H1 (cell line): ENCODE measurements at regions not wholly inside any gene's neighbourhood (a gene's known extent, or its start where the extent isn't known, plus 50 kb on each side); places are given as distances from the start of the nearest gene placed in this dataset.

Experiments used
- CTCF ChIA-PET: fragments of 300-600 bp; sonication (Branson Sonifier 250); formaldehyde crosslinking; loops from one replicate; lab custom pipeline; 2021; ENCODE audit not compliant: partially characterized antibody; lab: Charles Lee
- POLR2A ChIA-PET: fragments of 300-600 bp; sonication (Branson Sonifier 250); formaldehyde crosslinking; loops from one replicate; lab custom pipeline; 2021; ENCODE audit warnings: inconsistent platforms; ENCODE audit not compliant: partially characterized antibody; lab: Charles Lee
- DNase-seq, 2 experiments: peaks; one replicate each; pipeline versions ENCODE4 v3.0.0 to v3.0.0-alpha.2; 2010 to 2022; ENCODE audit warnings: low spot score in 2 of 2, low read depth in 1 of 2, mixed read lengths in 1 of 2
- FAIRE-seq: peaks from 2 replicates; lab custom pipeline; 2011; peaks lifted over from hg19 to GRCh38; lab: Jason Lieb, UNC
- H2AFZ ChIP-seq: 2 replicates; pipeline ENCODE4 v1.8.1; 2012; ENCODE audit warnings: low read length, inconsistent platforms
- H2AK5ac ChIP-seq: 2 replicates; pipeline ENCODE4 v1.6.1; 2013; ENCODE audit warnings: low read depth, low read length
- H2BK120ac ChIP-seq: replicated peaks from 2 replicates; pipeline ENCODE3; 2013; ENCODE audit warnings: low read depth, low read length, inconsistent platforms
- H2BK12ac ChIP-seq: 2 replicates; pipeline ENCODE4 v1.6.1; 2013; ENCODE audit warnings: low read depth, low read length
- H2BK15ac ChIP-seq: 2 replicates; pipeline ENCODE4 v1.6.1; 2013; ENCODE audit warnings: low read length
- H2BK20ac ChIP-seq: 2 replicates; pipeline ENCODE4 v1.6.1; 2013; ENCODE audit warnings: low read length
- H2BK5ac ChIP-seq: 2 replicates; pipeline ENCODE4 v1.6.1; 2013; ENCODE audit warnings: low read depth, low read length
- H3K14ac ChIP-seq: 2 replicates; pipeline ENCODE4 v1.6.1; 2013; ENCODE audit warnings: inconsistent platforms; ENCODE audit not compliant: insufficient read length
- H3K18ac ChIP-seq: 2 replicates; pipeline ENCODE4 v1.6.1; 2013; ENCODE audit warnings: low read length; ENCODE audit errors: extremely low read depth
- H3K23ac ChIP-seq: 2 replicates; pipeline ENCODE4 v1.6.1; 2013; ENCODE audit warnings: inconsistent platforms; ENCODE audit not compliant: insufficient read length
- H3K23me2 ChIP-seq: 2 replicates; pipeline ENCODE4 v1.6.1; 2013; ENCODE audit warnings: low read depth, low read length
- H3K27ac ChIP-seq: 2 replicates; pipeline ENCODE4 v1.6.1; 2011; ENCODE audit warnings: low read depth, low read length, inconsistent platforms
- H3K27me3 ChIP-seq, 4 experiments: replicated peaks in 1 of 4; 1 replicate in 1 of 4; 2 replicates in 3 of 4; pipeline versions ENCODE4 v1.6.1 to v1.8.1; 2011 to 2013; ENCODE audit warnings: low read length in 3 of 4, mild to moderate bottlenecking in 3 of 4, inconsistent platforms in 2 of 4, mixed read lengths in 2 of 4, moderate library complexity in 1 of 4; ENCODE audit not compliant: control insufficient read depth in 3 of 4, insufficient read depth in 3 of 4; ENCODE audit errors: extremely low read depth in 1 of 4
- H3K36me3 ChIP-seq, 4 experiments: 2 replicates each; pipeline versions ENCODE4 v1.6.1 to v1.8.1; 2011 to 2013; ENCODE audit warnings: mild to moderate bottlenecking in 4 of 4, low read length in 3 of 4, moderate library complexity in 2 of 4, control low read depth in 1 of 4, inconsistent platforms in 1 of 4; ENCODE audit not compliant: insufficient read depth in 4 of 4, control insufficient read depth in 2 of 4
- H3K4ac ChIP-seq: replicated peaks from 2 replicates; pipeline ENCODE3; 2013; ENCODE audit warnings: low read length, low read depth, mixed read lengths, inconsistent platforms; ENCODE audit not compliant: insufficient read length
- H3K4me1 ChIP-seq, 4 experiments: replicated peaks in 1 of 4; 1 replicate in 1 of 4; 2 replicates in 3 of 4; pipeline versions ENCODE4 v1.6.1 to v1.8.1; 2011 to 2013; ENCODE audit warnings: low read length in 3 of 4, inconsistent platforms in 2 of 4, mixed read lengths in 1 of 4; ENCODE audit not compliant: insufficient read depth in 4 of 4, control insufficient read depth in 3 of 4
- H3K4me2 ChIP-seq, 2 experiments: 2 replicates each; pipeline versions ENCODE4 v1.6.1 to v1.8.1; 2011 to 2013; ENCODE audit warnings: low read depth in 2 of 2, low read length in 2 of 2, control low read depth in 1 of 2, inconsistent platforms in 1 of 2, mild to moderate bottlenecking in 1 of 2; ENCODE audit not compliant: insufficient read depth in 1 of 2
- H3K4me3 ChIP-seq, 4 experiments: fragments of 200-600, 300-600 bp in 1 of 4; sonication (generic), shearing (Covaris generic), sonication (Bioruptor Twin) in 1 of 4; 2 replicates each; pipeline versions ENCODE4 v1.5.1 to v1.8.1; 2011 to 2016; ENCODE audit warnings: low read length in 4 of 4, low read depth in 3 of 4, control low read depth in 2 of 4, inconsistent platforms in 2 of 4, mild to moderate bottlenecking in 2 of 4, mixed read lengths in 1 of 4, moderate library complexity in 1 of 4; ENCODE audit not compliant: insufficient read depth in 2 of 4; ENCODE audit errors: extremely low read depth in 1 of 4
- H3K56ac ChIP-seq: replicated peaks from 2 replicates; pipeline ENCODE3; 2013; ENCODE audit warnings: low read depth, mild to moderate bottlenecking, mixed read lengths, low read length, inconsistent platforms; ENCODE audit not compliant: insufficient read length
- H3K79me1 ChIP-seq: 2 replicates; pipeline ENCODE4 v1.6.1; 2013; ENCODE audit warnings: low read depth, low read length, control low read depth
- H3K79me2 ChIP-seq, 2 experiments: 2 replicates each; pipeline versions ENCODE4 v1.6.1 to v1.8.1; 2012 to 2013; ENCODE audit warnings: low read length in 2 of 2, mild to moderate bottlenecking in 2 of 2, inconsistent platforms in 1 of 2; ENCODE audit not compliant: insufficient read depth in 2 of 2, control insufficient read depth in 1 of 2
- H3K9ac ChIP-seq, 4 experiments: replicated peaks in 1 of 4; 1 replicate in 1 of 4; 2 replicates in 3 of 4; pipeline versions ENCODE4 v1.6.1 to v1.8.1; 2011 to 2013; ENCODE audit warnings: low read depth in 3 of 4, low read length in 3 of 4, control low read depth in 2 of 4, mild to moderate bottlenecking in 2 of 4, moderate library complexity in 2 of 4, inconsistent platforms in 1 of 4; ENCODE audit errors: extremely low read depth in 1 of 4
- H3K9me3 ChIP-seq, 2 experiments: 2 replicates each; pipeline versions ENCODE4 v1.6.1 to v1.8.1; 2012 to 2013; ENCODE audit warnings: mild to moderate bottlenecking in 2 of 2, moderate library complexity in 2 of 2, control low read depth in 1 of 2, inconsistent platforms in 1 of 2, low read depth in 1 of 2, low read length in 1 of 2, mixed read lengths in 1 of 2; ENCODE audit not compliant: insufficient read depth in 2 of 2
- H4K20me1 ChIP-seq, 2 experiments: replicated peaks in 1 of 2; 2 replicates each; pipeline versions ENCODE3 to v1.8.1; 2011 to 2013; ENCODE audit warnings: inconsistent platforms in 2 of 2, low read length in 2 of 2, mild to moderate bottlenecking in 1 of 2; ENCODE audit not compliant: insufficient read depth in 2 of 2, control insufficient read depth in 1 of 2
- H4K5ac ChIP-seq: 2 replicates; pipeline ENCODE4 v1.6.1; 2013; ENCODE audit warnings: low read length, low read depth, mixed read lengths, inconsistent platforms; ENCODE audit not compliant: insufficient read length
- H4K8ac ChIP-seq: 2 replicates; pipeline ENCODE4 v1.8.0; 2013; ENCODE audit warnings: mild to moderate bottlenecking, moderate library complexity, low read length, inconsistent platforms; ENCODE audit not compliant: insufficient read depth; ENCODE audit errors: extremely low read depth
- H4K91ac ChIP-seq: replicated peaks from 2 replicates; pipeline ENCODE3; 2013; ENCODE audit warnings: low read length, mixed read lengths, inconsistent platforms; ENCODE audit not compliant: insufficient read length
- BRCA1 ChIP-seq: IDR thresholded peaks from 2 replicates; pipeline ENCODE4 v1.6.1; 2012; ENCODE audit warnings: low read depth, low read length, improper control_type of control experiment
- NRF1 ChIP-seq: IDR thresholded peaks from 2 replicates; pipeline ENCODE4 v1.6.1; 2011; ENCODE audit warnings: mild to moderate bottlenecking, low read depth, low read length, improper control_type of control experiment
- SIN3A ChIP-seq, 2 experiments: IDR thresholded peaks in 1 of 2; conservative IDR thresholded peaks in 1 of 2; 2 replicates each; pipeline ENCODE4 v1.6.1; 2011 to 2012; ENCODE audit warnings: low read length in 2 of 2, improper control_type of control experiment in 1 of 2, low read depth in 1 of 2, mild to moderate bottlenecking in 1 of 2
- SP4 ChIP-seq: IDR thresholded peaks from 2 replicates; pipeline ENCODE4 v1.6.1; 2012; ENCODE audit warnings: low read length, inconsistent platforms
- SUZ12 ChIP-seq: fragments of 200-600 bp; sonication (generic); IDR thresholded peaks from 2 replicates; pipeline ENCODE4 v1.6.1; 2012; ENCODE audit warnings: mild to moderate bottlenecking, inconsistent platforms, low read length, moderate library complexity, mixed read lengths
- WGBS, 2 experiments: shearing (Covaris generic) in 1 of 2; methylation state at CpG; one replicate each; pipeline versions ENCODE4 v1.1.6 to v1.1.7; 2013 to 2015; ENCODE audit warnings: low lambda C conversion rate in 2 of 2, mixed read lengths in 2 of 2, inconsistent platforms in 1 of 2, low coverage in 1 of 2, missing lambda C conversion rate in 1 of 2; ENCODE audit not compliant: insufficient replicate concordance in 2 of 2, insufficient coverage in 1 of 2, insufficient read length in 1 of 2; ENCODE audit errors: extremely low coverage in 1 of 2, missing lambda C conversion rate in 1 of 2; 5-methylcytosine and 5-hydroxymethylcytosine counted together

DNA sequence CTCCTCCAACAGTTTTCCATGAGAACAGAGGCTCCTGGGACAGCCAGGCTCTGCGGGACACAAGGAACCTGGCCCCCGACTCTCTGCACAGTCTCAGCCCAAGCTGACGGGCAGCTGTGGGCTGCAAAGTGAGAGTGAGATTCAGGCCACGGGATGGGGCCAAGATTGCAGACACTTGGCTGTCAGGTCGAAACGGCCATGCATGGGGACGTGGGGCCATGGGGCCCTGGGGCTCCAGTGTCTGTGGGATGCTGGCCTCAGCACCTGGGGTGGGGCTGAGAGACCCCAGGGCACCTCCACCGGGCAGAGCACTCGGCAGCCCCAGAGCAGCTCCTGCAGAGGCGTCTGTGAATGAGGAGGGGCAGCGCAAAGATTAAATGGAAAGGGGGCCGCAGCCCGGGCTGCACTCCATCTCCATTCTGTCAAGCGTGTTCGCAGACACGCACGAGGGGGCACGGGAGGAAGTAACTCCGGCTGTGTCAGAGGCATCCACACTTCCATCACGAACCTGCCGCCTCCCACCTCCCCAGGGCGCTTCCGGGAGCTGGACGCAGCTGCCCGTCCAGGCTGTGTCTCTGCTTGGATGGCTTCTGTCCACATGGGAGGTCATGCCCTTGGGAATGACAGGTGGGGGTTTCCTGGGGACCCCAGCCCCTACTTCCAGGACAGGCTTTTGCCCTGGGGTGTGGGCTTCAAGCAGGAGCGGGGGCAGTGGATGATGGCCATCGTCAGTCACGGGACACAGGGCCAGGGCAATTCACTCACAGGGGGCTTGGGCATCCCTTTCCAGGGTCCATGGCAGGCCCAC is 82.8 kb upstream of the NKX1-1 start:
- H3K9me3 ChIP-seq = peaks cover 8 to 22% of the 10 kb centered on the region in 2 experiments; a peak in 3 of 4 replicates
- CTCF ChIA-PET = interaction anchor here (0.7 to 2.6 kb wide), 5 partner anchors 24 to 171 kb away, joined by 3 to 9 read pairs (median 3); no protein-coding TSS in a partner anchor
- no peak for TF ChIP-seq NRF1
- TF ChIP-seq SP4 = no peak
- TF ChIP-seq SUZ12 = no peak
- TF ChIP-seq BRCA1 = no peak
- no peak for TF ChIP-seq SIN3A (conservative IDR thresholded peaks at IDR 0.05 in 1 of 2, IDR thresholded peaks at IDR 0.05 in 1 of 2; ENCODE audit: low read depth in 1 of 2, low read length in 2 of 2)
- peaks cover 0 to 2% (median 0%) of the 10 kb centered on the region in 4 experiments; a peak in 1 of 7 replicates for H3K27me3 ChIP-seq
- H3K56ac ChIP-seq = no peak overlapping the region
- no peak overlapping the region for H3K18ac ChIP-seq
- 93% methylated on average over 22 of the region's 28 CpGs; no CpG with 5 or more reads in 1 of the 2 experiments for WGBS, 2 experiments
- no peak overlapping the region for H2BK12ac ChIP-seq
- DNase-seq (no peak), FAIRE-seq (no peak)
- no peak overlapping the region for H3K4ac ChIP-seq
- H2BK15ac ChIP-seq = no peak overlapping the region
- H2AK5ac ChIP-seq = no peak overlapping the region
- H4K20me1 ChIP-seq = no peaks in the 10 kb centered on the region
- H3K36me3 ChIP-seq = no peaks in the 10 kb centered on the region
- H3K9ac ChIP-seq = no peak overlapping the region
- H2AFZ ChIP-seq = no peak overlapping the region
- H4K5ac ChIP-seq = no peak overlapping the region
- no peaks in the 10 kb centered on the region for H3K4me1 ChIP-seq
- POLR2A ChIA-PET = interaction anchor here (1.0 kb wide), 1 partner anchor 9 kb away, joined by 3 read pairs; no protein-coding TSS in a partner anchor
- H3K23me2 ChIP-seq = no peaks in the 10 kb centered on the region
- H3K4me3 ChIP-seq = no peak overlapping the region
- no peak overlapping the region for H3K27ac ChIP-seq
- H4K8ac ChIP-seq = peak overlapping the region; percentile 46; the same call in 1 of the 2 replicates
- no peak overlapping the region for H2BK5ac ChIP-seq
- no peak overlapping the region for H2BK120ac ChIP-seq
- no peak overlapping the region for H2BK20ac ChIP-seq
- no peak overlapping the region for H3K23ac ChIP-seq
- no peak overlapping the region for H4K91ac ChIP-seq
- no peaks in the 10 kb centered on the region for H3K79me1 ChIP-seq
- no peaks in the 10 kb centered on the region for H3K79me2 ChIP-seq
- no peak overlapping the region for H3K14ac ChIP-seq
- no peak overlapping the region for H3K4me2 ChIP-seq
